ENCODE measurements at regions not wholly inside any gene's neighbourhood (a gene's known extent, or its start where the extent isn't known, plus 50 kb on each side); places are given as distances from the start of the nearest gene placed in this dataset.

DNA sequence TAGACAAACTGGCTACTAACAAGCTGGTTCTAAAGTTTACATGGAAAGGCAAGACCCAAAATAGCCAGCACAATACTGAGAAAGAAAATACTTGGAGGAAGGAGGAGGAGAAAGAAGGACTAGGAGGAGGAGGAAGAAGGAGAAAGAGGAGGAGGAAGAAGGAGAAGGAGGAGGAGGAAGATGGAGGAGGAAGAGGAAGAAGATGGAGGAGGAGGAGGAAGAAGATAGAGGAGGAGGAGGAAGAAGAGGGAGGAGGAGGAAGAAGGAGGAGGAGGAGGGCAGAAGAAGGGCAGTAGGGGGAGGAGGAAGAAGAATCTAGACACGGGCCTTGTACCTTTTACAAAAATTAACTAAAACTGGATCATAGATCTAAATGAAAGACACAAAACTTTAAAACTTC is 92.6 kb downstream of the METTL4 start:
- no peak for TF ChIP-seq POLR2A (IDR thresholded peaks at IDR 0.05)
- TF ChIP-seq, protein P1, sequence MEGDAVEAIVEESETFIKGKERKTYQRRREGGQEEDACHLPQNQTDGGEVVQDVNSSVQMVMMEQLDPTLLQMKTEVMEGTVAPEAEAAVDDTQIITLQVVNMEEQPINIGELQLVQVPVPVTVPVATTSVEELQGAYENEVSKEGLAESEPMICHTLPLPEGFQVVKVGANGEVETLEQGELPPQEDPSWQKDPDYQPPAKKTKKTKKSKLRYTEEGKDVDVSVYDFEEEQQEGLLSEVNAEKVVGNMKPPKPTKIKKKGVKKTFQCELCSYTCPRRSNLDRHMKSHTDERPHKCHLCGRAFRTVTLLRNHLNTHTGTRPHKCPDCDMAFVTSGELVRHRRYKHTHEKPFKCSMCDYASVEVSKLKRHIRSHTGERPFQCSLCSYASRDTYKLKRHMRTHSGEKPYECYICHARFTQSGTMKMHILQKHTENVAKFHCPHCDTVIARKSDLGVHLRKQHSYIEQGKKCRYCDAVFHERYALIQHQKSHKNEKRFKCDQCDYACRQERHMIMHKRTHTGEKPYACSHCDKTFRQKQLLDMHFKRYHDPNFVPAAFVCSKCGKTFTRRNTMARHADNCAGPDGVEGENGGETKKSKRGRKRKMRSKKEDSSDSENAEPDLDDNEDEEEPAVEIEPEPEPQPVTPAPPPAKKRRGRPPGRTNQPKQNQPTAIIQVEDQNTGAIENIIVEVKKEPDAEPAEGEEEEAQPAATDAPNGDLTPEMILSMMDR (IDR thresholded peaks at IDR 0.05): no peak

Data from esophagus squamous epithelium (tissue), 4 donors.